Activated effector memory CD4-positive, alpha-beta T cell treated with anti-CD3 and anti-CD28 coated beads, Interleukin-2, amount 50 U/mL, for 16 hours (primary cell): ENCODE measurements at regions not wholly inside any gene's neighbourhood (a gene's known extent, or its start where the extent isn't known, plus 50 kb on each side); places are given as distances from the start of the nearest gene placed in this dataset.
A peak's percentile ranks its signal among the peaks of the same experiment; 100 is the strongest.

Experiments
- DNase-seq: peaks from one replicate; pipeline ENCODE4 v3.0.0-alpha.2; 2020

GRCh38 chr10:124285587-124286527 lies 132.9 kb downstream of the OAT start:
- DNase-seq, result peak; percentile 52

- DNase-seq, result peak; percentile 36
These were observed 134.8 kb downstream of the OAT start for GRCh38 chr10:124283949-124284250.

- peak; percentile 14 for DNase-seq
These were observed 135.3 kb downstream of the OAT start for GRCh38 chr10:124283215-124283948.

GRCh38 chr10:124282326-124282725 lies 136.4 kb downstream of the OAT start:
- DNase-seq, result peak; percentile 50

GRCh38 chr10:124281666-124282065 lies 137.1 kb downstream of the OAT start:
- DNase-seq, result peak; percentile 19

- peak; percentile 31 for DNase-seq
These were observed 137.8 kb downstream of the OAT start for GRCh38 chr10:124280916-124281315.

GRCh38 chr10:124279882-124280281 lies 138.8 kb downstream of the OAT start:
- no peak for DNase-seq

GRCh38 chr10:124279298-124279697 lies 139.4 kb downstream of the OAT start:
- no peak for DNase-seq

GRCh38 chr10:124278356-124278755 lies 140.4 kb downstream of the OAT start:
- DNase-seq, result peak; percentile 28

- DNase-seq, result no peak
These were observed 145.6 kb downstream of the OAT start for GRCh38 chr10:124273141-124273540.

- DNase-seq, result no peak
These were observed 147.0 kb downstream of the OAT start for GRCh38 chr10:124271676-124272075.

GRCh38 chr10:124270530-124271327 lies 148.0 kb downstream of the OAT start:
- no peak for DNase-seq

GRCh38 chr10:124268976-124269375 lies 149.7 kb downstream of the OAT start:
- no peak for DNase-seq

GRCh38 chr10:124267911-124268549 lies 150.7 kb downstream of the OAT start:
- no peak for DNase-seq

GRCh38 chr10:124267231-124267885 lies 151.4 kb downstream of the OAT start:
- no peak for DNase-seq

- DNase-seq, result no peak
These were observed 152.1 kb downstream of the OAT start for GRCh38 chr10:124266468-124267230.

- DNase-seq, result peak; percentile 44
These were observed 152.8 kb downstream of the OAT start for GRCh38 chr10:124265776-124266467.

- peak; percentile 30 for DNase-seq
These were observed 153.4 kb downstream of the OAT start for GRCh38 chr10:124265391-124265745.

- DNase-seq, result peak; percentile 45
These were observed 153.9 kb downstream of the OAT start for GRCh38 chr10:124264711-124265390.

- DNase-seq, result peak; percentile 34
These were observed 154.5 kb downstream of the OAT start for GRCh38 chr10:124264271-124264670.
